Activated naive CD4-positive, alpha-beta T cell treated with anti-CD3 and anti-CD28 coated beads, Interleukin-2, amount 50 U/mL, for 72 hours (primary cell): ENCODE measurements at regions not wholly inside any gene's neighbourhood (a gene's known extent, or its start where the extent isn't known, plus 50 kb on each side); places are given as distances from the start of the nearest gene placed in this dataset.
"Not testable (repeated sequence)": the region's sequence is repeated elsewhere in the genome, so short reads cannot be mapped to it uniquely, and the experiment has no call there.

Experiments
- ATAC-seq, 2 donors: fragments of 150-1000 bp; cut with Tn5 transposase; 2 replicates each; pipeline ENCODE4 v1.10.0; 2021; ENCODE audit warnings: mild to moderate bottlenecking in 2 of 2, moderate library complexity in 2 of 2
- DNase-seq, 2 donors: peaks; one replicate each; pipeline ENCODE4 v3.0.0; 2021 to 2022; ENCODE audit warnings: low spot score in 2 of 2
- H3K27ac Mint-ChIP-seq, 2 donors: one replicate each; pipeline ENCODE4 v1.8.0; 2022; ENCODE audit warnings: mild to moderate bottlenecking in 2 of 2, mixed read lengths in 2 of 2
- H3K36me3 Mint-ChIP-seq, 2 donors: one replicate each; pipeline ENCODE4 v1.8.0; 2022; ENCODE audit warnings: mixed read lengths in 2 of 2
- H3K9me3 Mint-ChIP-seq, 2 donors: one replicate each; pipeline ENCODE4 v1.8.0; 2022; ENCODE audit warnings: mixed read lengths in 2 of 2

GRCh38 chr12:90456248-90456647 is 498.7 kb downstream of the CCER1 start:
- H3K9me3 Mint-ChIP-seq, result peaks cover 5 to 6% of the 10 kb centered on the region in 2 donors

GRCh38 chr12:90455756-90456155 is 499.2 kb downstream of the CCER1 start:
- no peak overlapping the region for H3K27ac Mint-ChIP-seq
- H3K36me3 Mint-ChIP-seq, result no peaks in the 10 kb centered on the region
- peaks cover 5 to 9% of the 10 kb centered on the region in 2 donors for H3K9me3 Mint-ChIP-seq
- DNase-seq (no peak), ATAC-seq (no peak)

More at GRCh38 chr12:90456248-90456647, 498.7 kb downstream of the CCER1 start:
- ATAC-seq, result no peak
- Mint-ChIP-seq H3K27ac (no peak overlapping the region), H3K36me3 (no peaks in the 10 kb centered on the region)
- no peak for DNase-seq

- Mint-ChIP-seq H3K27ac (no peak overlapping the region), H3K9me3 (peaks cover 0 to 10% of the 10 kb centered on the region in 2 donors), H3K36me3 (no peaks in the 10 kb centered on the region)
- DNase-seq (no peak), ATAC-seq (no peak)
Measured at GRCh38 chr12:90449611-90450010, 505.4 kb downstream of the CCER1 start.

GRCh38 chr12:90443466-90443865 is 511.5 kb downstream of the CCER1 start:
- peaks cover 0 to 14% of the 10 kb centered on the region in 2 donors for H3K9me3 Mint-ChIP-seq
- not testable (repeated sequence) for ATAC-seq, H3K27ac Mint-ChIP-seq, DNase-seq, H3K36me3 Mint-ChIP-seq

- no peaks in the 10 kb centered on the region for H3K36me3 Mint-ChIP-seq
- no peak for ATAC-seq
- H3K27ac Mint-ChIP-seq, result no peak overlapping the region
- no peak for DNase-seq
- H3K9me3 Mint-ChIP-seq, result peaks cover 3 to 14% of the 10 kb centered on the region in 2 donors
Measured at GRCh38 chr12:90441431-90441830, 513.5 kb downstream of the CCER1 start.

GRCh38 chr12:90428881-90429280 is 526.1 kb downstream of the CCER1 start:
- DNase-seq (no peak), ATAC-seq (no peak)
- H3K27ac Mint-ChIP-seq, result no peak overlapping the region
- no peaks in the 10 kb centered on the region for H3K36me3 Mint-ChIP-seq
- peaks cover 0 to 5% of the 10 kb centered on the region in 2 donors for H3K9me3 Mint-ChIP-seq

GRCh38 chr12:90428465-90428864 is 526.5 kb downstream of the CCER1 start:
- no peaks in the 10 kb centered on the region for H3K36me3 Mint-ChIP-seq
- H3K27ac Mint-ChIP-seq, result no peak overlapping the region
- no peak for DNase-seq
- ATAC-seq, result no peak
- peaks cover 0 to 5% of the 10 kb centered on the region in 2 donors for H3K9me3 Mint-ChIP-seq

- no peaks in the 10 kb centered on the region for H3K36me3 Mint-ChIP-seq
- no peak overlapping the region for H3K27ac Mint-ChIP-seq
- no peak for ATAC-seq
- DNase-seq, result no peak
- no peaks in the 10 kb centered on the region for H3K9me3 Mint-ChIP-seq
Measured at GRCh38 chr12:90423965-90424364, 531.0 kb downstream of the CCER1 start.

GRCh38 chr12:90410962-90411361 is 544.0 kb downstream of the CCER1 start:
- ATAC-seq (no peak), DNase-seq (peak in 1 of 2 donors; percentile 47)
- H3K36me3 Mint-ChIP-seq, result no peaks in the 10 kb centered on the region
- H3K9me3 Mint-ChIP-seq, result peaks cover 0 to 3% of the 10 kb centered on the region in 2 donors
- no peak overlapping the region for H3K27ac Mint-ChIP-seq

GRCh38 chr12:90407841-90408240 is 547.1 kb downstream of the CCER1 start:
- Mint-ChIP-seq H3K36me3 (no peaks in the 10 kb centered on the region), H3K9me3 (no peaks in the 10 kb centered on the region), H3K27ac (no peak overlapping the region)
- ATAC-seq (no peak), DNase-seq (no peak)

- H3K27ac Mint-ChIP-seq, result no peak overlapping the region
- peaks cover 0 to 5% of the 10 kb centered on the region in 2 donors for H3K9me3 Mint-ChIP-seq
- ATAC-seq (no peak), DNase-seq (no peak)
- peaks cover 0 to 5% of the 10 kb centered on the region in 2 donors for H3K36me3 Mint-ChIP-seq
Measured at GRCh38 chr12:90404071-90404470, 550.9 kb downstream of the CCER1 start.

- Mint-ChIP-seq H3K9me3 (peaks cover 4 to 10% of the 10 kb centered on the region in 2 donors), H3K27ac (no peak overlapping the region), H3K36me3 (peaks cover 0 to 8% of the 10 kb centered on the region in 2 donors)
- no peak for DNase-seq
- ATAC-seq, result no peak
Measured at GRCh38 chr12:90401185-90401584, 553.8 kb downstream of the CCER1 start.

- Mint-ChIP-seq H3K9me3 (peaks cover 9 to 15% of the 10 kb centered on the region in 2 donors), H3K36me3 (peaks cover 0 to 13% of the 10 kb centered on the region in 2 donors), H3K27ac (peak overlapping the region in 1 of 2 donors; percentile 41)
- no peak for ATAC-seq
- DNase-seq, result no peak
Measured at GRCh38 chr12:90399357-90399756, 555.6 kb downstream of the CCER1 start.

GRCh38 chr12:90398285-90398836 is 556.6 kb downstream of the CCER1 start:
- DNase-seq, result no peak
- ATAC-seq, result no peak
- Mint-ChIP-seq H3K27ac (no peak overlapping the region), H3K36me3 (peaks cover 0 to 13% of the 10 kb centered on the region in 2 donors), H3K9me3 (peaks cover 9 to 15% of the 10 kb centered on the region in 2 donors)

- Mint-ChIP-seq H3K27ac (no peak overlapping the region), H3K36me3 (peaks cover 0 to 13% of the 10 kb centered on the region in 2 donors), H3K9me3 (peaks cover 9 to 19% of the 10 kb centered on the region in 2 donors)
- no peak for ATAC-seq
- no peak for DNase-seq
Measured at GRCh38 chr12:90396556-90396955, 558.4 kb downstream of the CCER1 start.

GRCh38 chr12:90393652-90394051 is 561.3 kb downstream of the CCER1 start:
- H3K27ac Mint-ChIP-seq, result no peak overlapping the region
- peaks cover 0 to 7% of the 10 kb centered on the region in 2 donors for H3K36me3 Mint-ChIP-seq
- H3K9me3 Mint-ChIP-seq, result peaks cover 14% of the 10 kb centered on the region in 2 donors
- DNase-seq (no peak), ATAC-seq (no peak)

- H3K9me3 Mint-ChIP-seq, result peaks cover 14% of the 10 kb centered on the region in 2 donors
- H3K36me3 Mint-ChIP-seq, result peaks cover 0 to 7% of the 10 kb centered on the region in 2 donors
- no peak for ATAC-seq
- DNase-seq, result no peak
- no peak overlapping the region for H3K27ac Mint-ChIP-seq
Measured at GRCh38 chr12:90393089-90393488, 561.9 kb downstream of the CCER1 start.

- ATAC-seq (no peak), DNase-seq (no peak)
- Mint-ChIP-seq H3K36me3 (peaks cover 0 to 3% of the 10 kb centered on the region in 2 donors), H3K9me3 (peaks cover 7 to 8% of the 10 kb centered on the region in 2 donors), H3K27ac (no peak overlapping the region)
Measured at GRCh38 chr12:90390947-90391346, 564.0 kb downstream of the CCER1 start.
